LNCaP clone FGC (cell line): ENCODE measurements at regions not wholly inside any gene's neighbourhood (a gene's known extent, or its start where the extent isn't known, plus 50 kb on each side); places are given as distances from the start of the nearest gene placed in this dataset.

ENCODE experiments used
- DNase-seq: peaks from one replicate; pipeline ENCODE4 v3.0.0-alpha.2; 2011; ENCODE audit warnings: low read depth
- H3K4me3 ChIP-seq: 2 replicates; pipeline ENCODE4 v1.5.1; 2011; ENCODE audit warnings: mild to moderate bottlenecking, low read depth, low read length, control low read depth
- TF ChIP-seq, protein P1 (sequence below): IDR thresholded peaks from 2 replicates; pipeline ENCODE4 v1.5.1; 2012; ENCODE audit warnings: mild to moderate bottlenecking; ENCODE audit not compliant: control insufficient read depth, insufficient read depth; ENCODE audit errors: extremely low read depth

GRCh38 chr5:174589011-174589410, 135.4 kb upstream of the MSX2 start:
- TF ChIP-seq, protein P1, sequence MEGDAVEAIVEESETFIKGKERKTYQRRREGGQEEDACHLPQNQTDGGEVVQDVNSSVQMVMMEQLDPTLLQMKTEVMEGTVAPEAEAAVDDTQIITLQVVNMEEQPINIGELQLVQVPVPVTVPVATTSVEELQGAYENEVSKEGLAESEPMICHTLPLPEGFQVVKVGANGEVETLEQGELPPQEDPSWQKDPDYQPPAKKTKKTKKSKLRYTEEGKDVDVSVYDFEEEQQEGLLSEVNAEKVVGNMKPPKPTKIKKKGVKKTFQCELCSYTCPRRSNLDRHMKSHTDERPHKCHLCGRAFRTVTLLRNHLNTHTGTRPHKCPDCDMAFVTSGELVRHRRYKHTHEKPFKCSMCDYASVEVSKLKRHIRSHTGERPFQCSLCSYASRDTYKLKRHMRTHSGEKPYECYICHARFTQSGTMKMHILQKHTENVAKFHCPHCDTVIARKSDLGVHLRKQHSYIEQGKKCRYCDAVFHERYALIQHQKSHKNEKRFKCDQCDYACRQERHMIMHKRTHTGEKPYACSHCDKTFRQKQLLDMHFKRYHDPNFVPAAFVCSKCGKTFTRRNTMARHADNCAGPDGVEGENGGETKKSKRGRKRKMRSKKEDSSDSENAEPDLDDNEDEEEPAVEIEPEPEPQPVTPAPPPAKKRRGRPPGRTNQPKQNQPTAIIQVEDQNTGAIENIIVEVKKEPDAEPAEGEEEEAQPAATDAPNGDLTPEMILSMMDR = no peak
- DNase-seq = no peak
- no peak overlapping the region for H3K4me3 ChIP-seq

DNA sequence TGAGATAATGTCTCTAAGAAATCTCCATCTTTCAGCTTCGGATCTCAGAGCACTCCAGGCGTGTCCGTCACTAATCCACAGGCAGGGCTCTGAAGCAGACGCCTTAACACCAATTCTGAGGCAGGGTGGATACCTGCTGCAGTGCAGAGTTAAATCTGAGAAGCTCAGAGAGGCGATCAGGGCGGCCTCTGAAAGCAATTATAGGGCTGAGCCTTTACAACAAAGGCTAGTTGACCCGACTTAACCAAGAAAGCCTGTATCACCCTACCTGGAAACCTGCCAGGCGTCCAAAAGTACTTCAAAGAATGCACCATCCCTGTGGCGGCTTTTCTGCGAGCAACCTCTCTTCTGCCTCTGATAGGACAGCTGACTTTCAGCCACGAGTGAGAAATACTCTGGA, 134.8 kb upstream of the MSX2 start:
- H3K4me3 ChIP-seq = no peak overlapping the region
- TF ChIP-seq, protein P1 = no peak
- DNase-seq = no peak

DNA sequence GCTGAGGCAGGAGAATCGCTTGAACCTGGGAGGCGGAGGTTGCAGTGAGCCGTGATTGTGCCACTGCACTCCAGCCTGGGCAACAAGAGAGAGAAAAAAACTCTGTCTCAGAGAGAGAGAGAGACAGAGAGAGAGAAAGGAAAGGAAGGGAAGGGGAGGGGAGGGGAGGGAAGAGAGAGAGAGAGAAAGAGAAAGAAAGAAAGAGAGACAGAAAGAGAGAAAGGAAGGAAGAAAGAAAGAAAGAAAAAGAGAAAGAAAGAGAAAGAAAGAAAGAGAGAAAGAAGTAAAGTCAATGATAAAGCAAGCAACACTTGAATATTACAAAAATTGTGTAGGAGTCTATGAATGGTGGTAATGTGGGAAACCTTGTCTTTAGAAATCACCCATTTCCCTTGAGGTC, 133.6 kb upstream of the MSX2 start:
- no peak for DNase-seq
- TF ChIP-seq, protein P1 = no peak
- H3K4me3 ChIP-seq = no peak overlapping the region

- no peak overlapping the region for H3K4me3 ChIP-seq
- no peak for DNase-seq
Measured at GRCh38 chr5:174596429-174596828, 128.0 kb upstream of the MSX2 start.

DNA sequence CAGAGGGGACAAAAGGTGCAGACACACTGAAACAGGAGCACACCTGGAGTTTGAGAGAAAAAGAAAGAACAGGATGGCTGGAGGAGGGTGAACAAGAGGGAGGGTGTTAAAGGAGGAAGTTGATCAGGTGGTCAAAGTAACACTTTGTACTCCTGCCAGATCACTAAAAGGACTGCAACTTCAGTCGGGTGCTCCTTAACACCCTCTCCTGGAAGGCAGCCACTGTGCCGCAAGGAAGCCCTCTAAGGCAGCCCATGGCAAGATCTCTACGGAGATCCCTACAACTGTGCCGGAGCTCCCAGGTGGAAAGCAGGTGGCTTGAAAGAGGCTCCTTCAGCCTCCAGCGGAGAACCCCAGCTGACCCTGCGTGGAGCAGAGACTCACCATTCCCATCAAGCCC, 124.4 kb upstream of the MSX2 start:
- DNase-seq = no peak

More at GRCh38 chr5:174596429-174596828, 128.0 kb upstream of the MSX2 start:
- TF ChIP-seq, protein P1 = no peak

GRCh38 chr5:174601946-174602345, 122.4 kb upstream of the MSX2 start:
- DNase-seq = no peak
- TF ChIP-seq, protein P1 = no peak
- H3K4me3 ChIP-seq = no peak overlapping the region

More for the DNA sequence above, 124.4 kb upstream of the MSX2 start:
- TF ChIP-seq, protein P1 = no peak
- H3K4me3 ChIP-seq = no peak overlapping the region

GRCh38 chr5:174606153-174606552, 118.2 kb upstream of the MSX2 start:
- no peak for DNase-seq
- TF ChIP-seq, protein P1 = no peak
- no peak overlapping the region for H3K4me3 ChIP-seq
